GM21723 (cell line): ENCODE measurements at regions not wholly inside any gene's neighbourhood (a gene's known extent, or its start where the extent isn't known, plus 50 kb on each side); places are given as distances from the start of the nearest gene placed in this dataset.
A peak's percentile ranks its signal among the peaks of the same experiment; 100 is the strongest.
"Not testable (repeated sequence)": the region's sequence is repeated elsewhere in the genome, so short reads cannot be mapped to it uniquely, and the experiment has no call there.

Experiments
- ATAC-seq: cut with Tn5 transposase; IDR thresholded peaks from one replicate; pipeline ENCODE4 v1.9.1; 2021; ENCODE audit warnings: mild to moderate bottlenecking, moderate library complexity; ENCODE audit not compliant: unreplicated experiment

- no peak for ATAC-seq
These were observed 449.7 kb downstream of the PCDH7 start for GRCh38 chr4:31169846-31170245.

- ATAC-seq = no peak
These were observed 451.2 kb downstream of the PCDH7 start for GRCh38 chr4:31171362-31171761.

GRCh38 chr4:31175242-31175910, 455.2 kb downstream of the PCDH7 start:
- ATAC-seq = no peak

GRCh38 chr4:31183256-31183655, 463.1 kb downstream of the PCDH7 start:
- no peak for ATAC-seq

- ATAC-seq = no peak
These were observed 464.9 kb downstream of the PCDH7 start for GRCh38 chr4:31185014-31185585.

GRCh38 chr4:31187979-31188378, 467.8 kb downstream of the PCDH7 start:
- no peak for ATAC-seq

- ATAC-seq = no peak
These were observed 469.8 kb downstream of the PCDH7 start for GRCh38 chr4:31189938-31190337.

- no peak for ATAC-seq
These were observed 470.5 kb downstream of the PCDH7 start for GRCh38 chr4:31190671-31191070.

- ATAC-seq = no peak
These were observed 472.2 kb downstream of the PCDH7 start for GRCh38 chr4:31192341-31192740.

GRCh38 chr4:31193521-31193920, 473.4 kb downstream of the PCDH7 start:
- no peak for ATAC-seq

- ATAC-seq = no peak
These were observed 474.7 kb downstream of the PCDH7 start for GRCh38 chr4:31194823-31195222.

GRCh38 chr4:31199644-31200043, 479.5 kb downstream of the PCDH7 start:
- ATAC-seq = no peak

GRCh38 chr4:31202054-31202453, 481.9 kb downstream of the PCDH7 start:
- not testable (repeated sequence) for ATAC-seq

GRCh38 chr4:31204874-31205273, 484.7 kb downstream of the PCDH7 start:
- no peak for ATAC-seq

GRCh38 chr4:31220921-31221320, 500.8 kb downstream of the PCDH7 start:
- ATAC-seq = no peak

- no peak for ATAC-seq
These were observed 507.9 kb downstream of the PCDH7 start for GRCh38 chr4:31228068-31228467.

- no peak for ATAC-seq
These were observed 510.4 kb downstream of the PCDH7 start for GRCh38 chr4:31230594-31230993.

GRCh38 chr4:31234494-31234893, 514.3 kb downstream of the PCDH7 start:
- ATAC-seq = peak; percentile 69

GRCh38 chr4:31234901-31235300, 514.7 kb downstream of the PCDH7 start:
- ATAC-seq = peak; percentile 4

- ATAC-seq = no peak
These were observed 516.0 kb downstream of the PCDH7 start for GRCh38 chr4:31236020-31236638.

- ATAC-seq = no peak
These were observed 516.5 kb downstream of the PCDH7 start for GRCh38 chr4:31236639-31237173.

- no peak for ATAC-seq
These were observed 517.1 kb downstream of the PCDH7 start for GRCh38 chr4:31237233-31237632.
